IPS-20b (cell line): ENCODE measurements at regions not wholly inside any gene's neighbourhood (a gene's known extent, or its start where the extent isn't known, plus 50 kb on each side); places are given as distances from the start of the nearest gene placed in this dataset.

ENCODE experiments used
- H3K27ac ChIP-seq: one replicate; pipeline ENCODE4 v1.5.1; 2013; ENCODE audit warnings: low read length
- H3K27me3 ChIP-seq: 2 replicates; pipeline ENCODE4 v1.6.1; 2013; ENCODE audit warnings: mild to moderate bottlenecking, low read length, inconsistent platforms; ENCODE audit not compliant: insufficient read depth
- H3K36me3 ChIP-seq: 2 replicates; pipeline ENCODE4 v1.6.1; 2013; ENCODE audit warnings: low read depth, mild to moderate bottlenecking, inconsistent platforms, low read length, moderate library complexity; ENCODE audit not compliant: insufficient read depth
- H3K4me1 ChIP-seq: 2 replicates; pipeline ENCODE4 v1.6.1; 2013; ENCODE audit warnings: mild to moderate bottlenecking, control low read depth, inconsistent platforms, low read length, moderate library complexity; ENCODE audit not compliant: insufficient read depth
- H3K4me3 ChIP-seq: 2 replicates; pipeline ENCODE4 v1.5.1; 2013; ENCODE audit warnings: mild to moderate bottlenecking, low read length, inconsistent platforms
- H3K9ac ChIP-seq: 2 replicates; pipeline ENCODE4 v1.6.1; 2013; ENCODE audit warnings: low read depth, mild to moderate bottlenecking, inconsistent platforms, low read length, moderate library complexity
- H3K9me3 ChIP-seq: 2 replicates; pipeline ENCODE4 v1.6.1; 2013; ENCODE audit warnings: mild to moderate bottlenecking, low read depth, low read length, inconsistent platforms; ENCODE audit not compliant: insufficient read depth

- Histone ChIP-seq H3K4me3 (no peak overlapping the region), H3K27ac (no peak overlapping the region), H3K27me3 (no peaks in the 10 kb centered on the region), H3K9ac (no peak overlapping the region), H3K4me1 (peaks cover 3% of the 10 kb centered on the region; the same call in 1 of the 2 replicates), H3K9me3 (no peaks in the 10 kb centered on the region), H3K36me3 (no peaks in the 10 kb centered on the region)
Observed at GRCh38 chr9:81741103-81741502, 51.8 kb upstream of the TLE1 start.

- Histone ChIP-seq H3K36me3 (no peaks in the 10 kb centered on the region), H3K4me3 (no peak overlapping the region), H3K9me3 (no peaks in the 10 kb centered on the region)
Observed at GRCh38 chr9:81748091-81748490, 58.7 kb upstream of the TLE1 start.

DNA sequence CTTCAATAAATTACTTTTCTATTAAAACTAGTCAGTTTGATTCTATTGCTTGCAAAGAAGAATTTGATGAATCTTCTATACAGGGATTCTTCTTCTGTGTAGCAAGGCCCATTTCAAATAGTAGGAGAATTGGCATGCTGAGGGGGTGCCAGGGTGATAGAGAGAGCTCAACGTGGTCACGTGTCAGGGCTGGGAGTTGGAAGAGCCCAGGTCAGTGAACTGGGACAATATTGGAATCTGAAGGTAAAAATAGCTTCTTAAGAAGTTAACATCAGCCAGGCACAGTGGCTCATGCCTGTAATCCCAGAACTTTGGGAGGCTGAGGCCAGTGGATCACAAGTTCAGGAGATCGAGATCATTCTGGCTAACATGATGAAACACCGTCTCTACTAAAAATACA lies 64.1 kb upstream of the TLE1 start:
- no peaks in the 10 kb centered on the region for H3K36me3 ChIP-seq
- peaks cover 10% of the 10 kb centered on the region; the same call in 1 of the 2 replicates for H3K4me1 ChIP-seq
- no peak overlapping the region for H3K9ac ChIP-seq
- H3K9me3 ChIP-seq, result no peaks in the 10 kb centered on the region
- no peaks in the 10 kb centered on the region for H3K27me3 ChIP-seq
- no peak overlapping the region for H3K27ac ChIP-seq
- H3K4me3 ChIP-seq, result no peak overlapping the region

More at GRCh38 chr9:81748091-81748490, 58.7 kb upstream of the TLE1 start:
- Histone ChIP-seq H3K4me1 (no peaks in the 10 kb centered on the region), H3K27me3 (no peaks in the 10 kb centered on the region), H3K27ac (no peak overlapping the region), H3K9ac (no peak overlapping the region)

DNA sequence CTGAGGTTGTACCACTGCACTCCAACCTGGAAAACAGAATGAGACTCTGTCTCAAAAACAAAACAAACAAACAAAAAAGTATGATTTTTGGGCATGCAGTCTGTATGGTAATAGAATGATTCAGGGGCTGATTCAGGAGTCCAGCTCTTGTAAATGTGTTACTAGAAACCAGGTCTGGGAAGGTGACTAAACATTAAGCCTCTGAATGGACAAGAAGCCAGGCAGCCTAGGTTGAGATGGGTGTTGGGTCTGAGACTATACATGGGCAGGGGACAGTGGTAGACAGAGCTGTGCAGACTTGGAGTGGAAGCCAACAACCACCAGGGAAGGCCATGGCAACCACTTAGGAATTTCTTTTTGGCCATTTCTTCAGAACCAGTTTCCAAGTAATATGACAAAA lies 64.9 kb upstream of the TLE1 start:
- Histone ChIP-seq H3K9me3 (no peaks in the 10 kb centered on the region), H3K27ac (no peak overlapping the region), H3K27me3 (no peaks in the 10 kb centered on the region), H3K36me3 (no peaks in the 10 kb centered on the region), H3K9ac (no peak overlapping the region), H3K4me1 (peaks cover 10% of the 10 kb centered on the region; the same call in 1 of the 2 replicates), H3K4me3 (no peak overlapping the region)

- no peaks in the 10 kb centered on the region for H3K27me3 ChIP-seq
- no peak overlapping the region for H3K27ac ChIP-seq
- H3K9ac ChIP-seq, result no peak overlapping the region
- H3K9me3 ChIP-seq, result no peaks in the 10 kb centered on the region
- H3K4me1 ChIP-seq, result peaks cover 10% of the 10 kb centered on the region; the same call in 1 of the 2 replicates
- no peak overlapping the region for H3K4me3 ChIP-seq
- H3K36me3 ChIP-seq, result no peaks in the 10 kb centered on the region
Observed at GRCh38 chr9:81755721-81756120, 66.4 kb upstream of the TLE1 start.

- Histone ChIP-seq H3K27ac (no peak overlapping the region), H3K4me3 (no peak overlapping the region), H3K27me3 (no peaks in the 10 kb centered on the region), H3K9ac (no peak overlapping the region), H3K9me3 (no peaks in the 10 kb centered on the region), H3K4me1 (peaks cover 10% of the 10 kb centered on the region; the same call in 1 of the 2 replicates), H3K36me3 (no peaks in the 10 kb centered on the region)
Observed at GRCh38 chr9:81756561-81756960, 67.2 kb upstream of the TLE1 start.

DNA sequence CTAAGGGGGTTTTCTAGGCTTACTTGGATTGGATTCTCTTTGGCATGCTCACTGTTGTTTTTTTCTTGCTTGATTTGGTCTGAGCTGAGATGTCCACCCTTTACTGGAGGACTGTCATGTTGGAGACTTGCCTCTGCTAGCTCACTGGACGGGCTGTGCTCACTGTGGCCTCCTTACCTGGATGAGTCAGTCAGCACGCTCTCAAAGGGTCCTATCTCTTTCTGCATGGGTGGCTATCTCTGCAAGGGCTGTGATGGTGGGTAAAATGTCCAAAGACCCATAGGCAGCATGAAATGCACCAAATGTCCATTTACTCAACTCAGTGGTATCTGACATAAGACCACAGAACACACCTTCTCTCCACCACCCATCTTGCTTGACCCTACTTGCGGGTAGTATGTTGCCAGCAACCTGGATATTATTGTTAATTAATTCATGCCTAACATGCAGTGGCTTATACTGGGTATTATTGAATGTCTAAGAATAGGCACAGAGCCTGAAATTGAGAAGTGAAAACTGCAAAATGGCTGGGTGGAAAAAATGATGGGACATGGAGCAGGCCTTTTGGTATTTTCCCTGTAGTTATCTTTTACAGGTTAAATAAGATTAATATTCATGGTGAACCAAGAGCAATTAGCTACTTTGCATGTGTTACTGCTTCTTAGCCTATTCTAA lies 68.9 kb upstream of the TLE1 start:
- Histone ChIP-seq H3K27ac (no peak overlapping the region), H3K4me1 (peaks cover 10% of the 10 kb centered on the region; the same call in 1 of the 2 replicates), H3K9me3 (no peaks in the 10 kb centered on the region), H3K4me3 (no peak overlapping the region), H3K9ac (no peak overlapping the region), H3K36me3 (no peaks in the 10 kb centered on the region), H3K27me3 (no peaks in the 10 kb centered on the region)

DNA sequence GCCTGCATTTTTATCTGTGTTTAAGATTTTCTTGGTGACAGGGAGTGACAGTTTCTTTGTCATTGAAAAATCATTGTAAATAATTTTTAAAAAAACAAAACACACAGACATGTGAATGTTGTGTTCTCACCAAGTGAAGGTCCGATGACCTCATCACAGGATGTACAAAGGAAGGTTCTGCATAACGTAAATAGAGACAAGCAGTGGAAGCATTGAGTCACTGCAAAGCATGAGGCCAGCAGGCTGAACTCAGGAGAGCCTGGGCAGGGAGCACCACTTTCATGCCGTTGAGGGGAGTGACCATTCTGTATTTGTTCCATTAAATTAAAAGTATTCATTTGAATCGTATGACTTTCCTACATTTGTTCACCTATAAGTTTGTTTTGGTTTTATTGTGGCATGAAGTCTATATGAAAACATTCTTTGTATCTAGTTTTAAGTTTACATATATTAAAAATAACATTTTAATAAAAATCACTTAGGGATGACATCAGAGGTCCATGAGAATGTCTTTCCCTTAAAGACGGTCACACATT lies 70.4 kb upstream of the TLE1 start:
- Histone ChIP-seq H3K4me1 (peaks cover 10% of the 10 kb centered on the region; the same call in 1 of the 2 replicates), H3K27ac (no peak overlapping the region), H3K9me3 (no peaks in the 10 kb centered on the region), H3K9ac (no peak overlapping the region), H3K27me3 (no peaks in the 10 kb centered on the region), H3K36me3 (no peaks in the 10 kb centered on the region), H3K4me3 (no peak overlapping the region)

- no peaks in the 10 kb centered on the region for H3K27me3 ChIP-seq
- no peaks in the 10 kb centered on the region for H3K4me1 ChIP-seq
- H3K36me3 ChIP-seq, result no peaks in the 10 kb centered on the region
- H3K27ac ChIP-seq, result no peak overlapping the region
- H3K9me3 ChIP-seq, result peaks cover 6% of the 10 kb centered on the region
- no peak overlapping the region for H3K9ac ChIP-seq
- no peak overlapping the region for H3K4me3 ChIP-seq
Observed at GRCh38 chr9:81767921-81768320, 78.6 kb upstream of the TLE1 start.

GRCh38 chr9:81771571-81771970 lies 82.2 kb upstream of the TLE1 start:
- no peaks in the 10 kb centered on the region for H3K27me3 ChIP-seq
- H3K27ac ChIP-seq, result no peak overlapping the region
- H3K36me3 ChIP-seq, result no peaks in the 10 kb centered on the region
- no peak overlapping the region for H3K4me3 ChIP-seq
- peaks cover 6% of the 10 kb centered on the region for H3K9me3 ChIP-seq
- no peak overlapping the region for H3K9ac ChIP-seq
- H3K4me1 ChIP-seq, result no peaks in the 10 kb centered on the region

- H3K27me3 ChIP-seq, result no peaks in the 10 kb centered on the region
- no peaks in the 10 kb centered on the region for H3K36me3 ChIP-seq
- no peak overlapping the region for H3K27ac ChIP-seq
- no peak overlapping the region for H3K4me3 ChIP-seq
- H3K9ac ChIP-seq, result no peak overlapping the region
- no peaks in the 10 kb centered on the region for H3K4me1 ChIP-seq
- H3K9me3 ChIP-seq, result peaks cover 6% of the 10 kb centered on the region
Observed at GRCh38 chr9:81772144-81772543, 82.8 kb upstream of the TLE1 start.

DNA sequence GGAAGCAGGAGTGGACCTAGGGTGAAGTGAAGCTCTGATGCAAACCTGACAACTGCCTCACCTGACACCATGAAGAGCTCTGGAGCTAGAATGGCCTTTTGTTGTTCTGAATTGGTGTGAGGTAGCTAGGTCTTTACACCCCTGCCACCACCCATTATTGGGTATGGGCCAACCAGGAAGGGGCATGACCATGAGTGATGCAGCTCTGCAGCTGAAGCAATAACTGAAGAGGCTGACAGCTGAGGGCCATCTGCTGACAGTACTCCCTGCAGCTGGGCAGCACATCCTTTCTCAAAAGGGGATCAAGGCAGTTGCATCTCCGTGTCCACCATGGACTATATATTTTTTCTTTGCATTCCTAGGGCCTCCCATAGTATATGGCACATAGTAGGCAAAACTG lies 87.0 kb upstream of the TLE1 start:
- no peaks in the 10 kb centered on the region for H3K4me1 ChIP-seq
- no peak overlapping the region for H3K27ac ChIP-seq
- no peaks in the 10 kb centered on the region for H3K9me3 ChIP-seq
- H3K36me3 ChIP-seq, result no peaks in the 10 kb centered on the region
- H3K4me3 ChIP-seq, result no peak overlapping the region
- H3K27me3 ChIP-seq, result no peaks in the 10 kb centered on the region
- no peak overlapping the region for H3K9ac ChIP-seq
